Vagina (tissue), 2 donors: ENCODE measurements at regions not wholly inside any gene's neighbourhood (a gene's known extent, or its start where the extent isn't known, plus 50 kb on each side); places are given as distances from the start of the nearest gene placed in this dataset.

Experiments used
- CTCF ChIP-seq, 3 experiments: fragments of 450-650 bp in 2 of 3; fragments of 200-600 bp in 1 of 3; sonication (generic) in 1 of 3; IDR thresholded peaks; one replicate each; pipeline ENCODE4 v1.5.1; 2017 to 2019; ENCODE audit warnings: antibody characterized with exemption in 3 of 3, mild to moderate bottlenecking in 2 of 3, moderate library complexity in 2 of 3
- POLR2A ChIP-seq, 2 donors: fragments of 450-650 bp; IDR thresholded peaks; one replicate each; pipeline ENCODE4 v1.6.1; 2017; ENCODE audit warnings: antibody characterized with exemption in 2 of 2, mild to moderate bottlenecking in 2 of 2, moderate library complexity in 2 of 2
- POLR2AphosphoS5 ChIP-seq, 2 donors: sonication (generic); formaldehyde crosslinking; IDR thresholded peaks; one replicate each; pipeline ENCODE4 v1.9.0; 2017; ENCODE audit warnings: antibody characterized with exemption in 2 of 2, mild to moderate bottlenecking in 2 of 2, low read depth in 1 of 2; ENCODE audit not compliant: insufficient read depth in 1 of 2

- no peak for TF ChIP-seq POLR2A (IDR thresholded peaks at IDR 0.05)
- no peak for TF ChIP-seq CTCF (IDR thresholded peaks at IDR 0.05)
- no peak for TF ChIP-seq POLR2AphosphoS5 (IDR thresholded peaks at IDR 0.05; ENCODE audit: insufficient read depth in 1 of 2, low read depth in 1 of 2)
These were observed 508.7 kb upstream of the ZNF337 start for GRCh38 chr20:26205350-26205749.
